ENCODE measurements at regions not wholly inside any gene's neighbourhood (a gene's known extent, or its start where the extent isn't known, plus 50 kb on each side); places are given as distances from the start of the nearest gene placed in this dataset.
A peak's percentile ranks its signal among the peaks of the same experiment; 100 is the strongest.
"Not testable (repeated sequence)": the region's sequence is repeated elsewhere in the genome, so short reads cannot be mapped to it uniquely, and the experiment has no call there.

- Mint-ChIP-seq H3K27me3 (no peaks in the 10 kb centered on the region), H3K27ac (no peak overlapping the region), H3K4me3 (no peak overlapping the region), H3K4me1 (no peaks in the 10 kb centered on the region), H3K36me3 (no peaks in the 10 kb centered on the region), H3K9me3 (peaks cover 0 to 3% (median 0%) of the 10 kb centered on the region in 7 donors)
- ATAC-seq (ENCODE audit: low read depth in 2 of 2) (no peak), DNase-seq (no peak)
Measured at GRCh38 chrX:125424536-125424935, 104.9 kb downstream of the TEX13C start.

GRCh38 chrX:125436855-125437254 is 117.2 kb downstream of the TEX13C start:
- DNase-seq (no peak), ATAC-seq (ENCODE audit: low read depth in 2 of 2) (no peak)
- Mint-ChIP-seq H3K4me1 (no peaks in the 10 kb centered on the region), H3K4me3 (no peak overlapping the region), H3K36me3 (no peaks in the 10 kb centered on the region), H3K9me3 (peaks cover 0 to 9% (median 0%) of the 10 kb centered on the region in 7 donors), H3K27ac (no peak overlapping the region), H3K27me3 (no peaks in the 10 kb centered on the region)

DNA sequence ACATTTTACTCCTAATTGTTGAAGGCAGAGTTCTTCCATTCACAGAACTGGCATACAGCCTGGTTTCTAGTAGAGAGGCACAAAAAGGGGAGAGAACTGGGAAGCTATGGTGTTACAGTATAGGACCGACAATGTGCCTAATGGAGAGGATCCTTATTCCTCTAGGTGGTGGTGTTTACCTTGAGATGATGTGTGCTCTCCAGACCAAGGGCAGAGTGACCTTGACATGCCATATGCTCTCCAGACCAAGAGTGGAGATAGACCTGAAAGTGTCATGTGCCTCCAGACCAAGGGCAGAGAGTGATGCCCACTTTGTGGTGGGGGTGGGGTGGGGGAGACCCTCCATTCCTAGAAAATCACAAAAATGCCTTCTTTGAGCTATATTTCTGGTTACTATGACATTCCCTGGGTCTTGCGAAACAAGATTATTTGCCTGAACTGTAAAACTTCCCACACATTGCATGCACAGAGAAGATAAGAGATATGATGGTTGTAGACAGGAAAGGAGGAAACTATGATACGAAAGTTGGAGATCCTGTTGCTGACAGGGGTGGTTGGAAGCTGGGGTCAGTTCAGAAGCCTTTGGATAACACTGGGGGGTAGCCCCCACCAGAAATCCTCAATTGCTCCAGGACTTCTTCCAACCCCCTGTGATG is 119.7 kb downstream of the TEX13C start:
- H3K27me3 Mint-ChIP-seq = no peaks in the 10 kb centered on the region
- H3K9me3 Mint-ChIP-seq = peaks cover 0 to 5% (median 0%) of the 10 kb centered on the region in 7 donors
- no peak for DNase-seq
- H3K4me3 Mint-ChIP-seq = no peak overlapping the region
- no peak for ATAC-seq (ENCODE audit: low read depth in 2 of 2)
- no peaks in the 10 kb centered on the region for H3K4me1 Mint-ChIP-seq
- no peaks in the 10 kb centered on the region for H3K36me3 Mint-ChIP-seq
- H3K27ac Mint-ChIP-seq = no peak overlapping the region

DNA sequence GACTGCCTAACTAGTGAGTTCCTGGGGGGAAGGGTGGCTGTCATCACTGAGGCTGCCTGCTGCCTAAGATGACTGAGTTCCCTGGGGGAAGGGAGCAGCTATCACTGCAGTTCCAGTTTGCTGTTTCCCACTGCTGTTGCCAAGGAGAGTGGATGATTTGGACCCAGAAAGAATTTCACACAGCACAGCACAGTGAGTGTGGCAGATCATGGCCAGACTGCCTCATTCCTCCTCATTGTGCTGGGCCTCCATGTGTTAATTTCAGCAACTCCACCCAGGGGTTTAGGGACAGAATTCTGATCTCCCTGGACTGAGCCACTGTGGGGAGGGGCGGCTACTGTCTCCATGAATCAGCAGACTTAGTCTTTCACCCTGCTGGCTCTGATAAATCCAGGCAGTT is 125.0 kb downstream of the TEX13C start:
- H3K9me3 Mint-ChIP-seq = peaks cover 0 to 18% (median 10%) of the 10 kb centered on the region in 7 donors
- no peak for DNase-seq
- no peaks in the 10 kb centered on the region for H3K27me3 Mint-ChIP-seq
- H3K36me3 Mint-ChIP-seq = no peaks in the 10 kb centered on the region
- no peak overlapping the region for H3K4me3 Mint-ChIP-seq
- no peak overlapping the region for H3K27ac Mint-ChIP-seq
- ATAC-seq (ENCODE audit: low read depth in 2 of 2) = no peak
- no peaks in the 10 kb centered on the region for H3K4me1 Mint-ChIP-seq

DNA sequence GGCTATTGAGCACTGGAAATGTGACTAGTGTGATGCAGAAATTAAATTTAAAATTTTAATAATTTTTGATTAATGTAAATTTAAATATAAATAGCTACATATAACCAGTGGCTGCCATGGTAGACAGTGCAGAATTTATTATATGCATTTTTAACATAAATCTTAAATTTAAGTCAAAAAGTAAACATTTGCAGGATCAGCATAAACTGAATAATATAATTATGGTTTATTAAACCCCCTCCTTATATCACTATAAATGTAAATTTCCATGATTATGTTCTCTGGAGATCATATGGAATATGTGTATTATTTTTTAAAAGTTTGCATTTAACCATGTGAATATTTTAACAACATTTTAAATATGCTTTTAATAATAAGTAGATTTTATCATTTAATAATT is 155.8 kb downstream of the TEX13C start:
- DNase-seq (no peak), ATAC-seq (ENCODE audit: low read depth in 2 of 2) (no peak)
- H3K9me3 Mint-ChIP-seq = peaks cover 0 to 1% (median 0%) of the 10 kb centered on the region in 7 donors
- H3K36me3 Mint-ChIP-seq = no peaks in the 10 kb centered on the region
- H3K4me3 Mint-ChIP-seq = no peak overlapping the region
- H3K27me3 Mint-ChIP-seq = no peaks in the 10 kb centered on the region
- no peak overlapping the region for H3K27ac Mint-ChIP-seq
- no peaks in the 10 kb centered on the region for H3K4me1 Mint-ChIP-seq

- H3K4me3 Mint-ChIP-seq = no peak overlapping the region
- peaks cover 0 to 4% (median 0%) of the 10 kb centered on the region in 7 donors for H3K9me3 Mint-ChIP-seq
- H3K27me3 Mint-ChIP-seq = no peaks in the 10 kb centered on the region
- DNase-seq (no peak), ATAC-seq (ENCODE audit: low read depth in 2 of 2) (no peak)
- no peaks in the 10 kb centered on the region for H3K36me3 Mint-ChIP-seq
- H3K4me1 Mint-ChIP-seq = no peaks in the 10 kb centered on the region
- peak overlapping the region in 1 of 6 donors; percentile 45 for H3K27ac Mint-ChIP-seq
Measured at GRCh38 chrX:125492439-125492838, 172.8 kb downstream of the TEX13C start.

GRCh38 chrX:125493004-125493403 is 173.3 kb downstream of the TEX13C start:
- not testable (repeated sequence) for H3K36me3 Mint-ChIP-seq; H3K4me1 Mint-ChIP-seq; H3K27ac Mint-ChIP-seq; ATAC-seq (ENCODE audit: low read depth in 2 of 2); DNase-seq; H3K27me3 Mint-ChIP-seq; H3K4me3 Mint-ChIP-seq; H3K9me3 Mint-ChIP-seq

GRCh38 chrX:125497667-125498066 is 178.0 kb downstream of the TEX13C start:
- Mint-ChIP-seq H3K9me3 (peaks cover 0 to 9% (median 6%) of the 10 kb centered on the region in 7 donors), H3K27ac (no peak overlapping the region), H3K4me3 (no peak overlapping the region), H3K36me3 (no peaks in the 10 kb centered on the region), H3K27me3 (no peaks in the 10 kb centered on the region), H3K4me1 (no peaks in the 10 kb centered on the region)
- ATAC-seq (ENCODE audit: low read depth in 2 of 2) (no peak), DNase-seq (no peak)

DNA sequence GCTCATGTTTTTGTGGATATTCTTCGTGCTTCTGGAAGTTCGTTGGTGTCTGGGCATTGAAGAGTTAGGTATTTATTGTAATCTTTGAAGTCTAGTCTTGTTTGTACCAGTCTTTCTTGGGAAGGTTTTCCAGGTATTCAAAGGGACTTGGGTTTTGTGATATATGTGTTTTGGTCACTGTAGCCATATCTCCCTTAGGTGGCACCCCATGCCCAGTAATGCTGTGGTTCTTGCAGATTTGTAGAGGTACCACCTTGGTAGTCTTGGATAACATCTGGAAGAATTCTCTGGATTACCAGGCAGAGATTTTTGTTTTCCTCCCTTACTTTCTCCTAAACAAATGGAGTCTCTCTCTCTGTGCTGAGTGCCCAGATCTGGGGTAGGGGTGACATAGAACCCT is 184.1 kb downstream of the TEX13C start:
- DNase-seq = no peak

DNA sequence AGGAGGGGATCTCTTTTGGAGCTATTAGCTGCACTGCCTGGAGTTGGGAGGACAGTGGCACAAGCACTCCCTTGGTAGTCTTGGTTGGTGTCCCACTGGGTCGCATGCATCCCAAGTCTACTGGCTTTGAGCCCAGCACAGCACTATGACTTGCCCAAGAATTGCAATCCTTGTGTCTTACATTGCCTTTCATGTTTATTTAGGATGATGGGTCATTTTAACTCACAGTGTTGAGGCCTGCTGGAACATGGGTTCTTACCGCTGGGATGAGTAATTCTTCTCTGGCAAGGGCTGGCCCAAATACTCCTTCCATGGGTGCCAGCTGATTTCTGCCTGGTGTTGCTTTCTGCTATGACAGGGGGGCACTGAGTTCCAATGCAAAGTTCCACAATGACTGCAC is 185.5 kb downstream of the TEX13C start:
- DNase-seq (no peak), ATAC-seq (ENCODE audit: low read depth in 2 of 2) (no peak)
- peaks cover 2 to 20% (median 8%) of the 10 kb centered on the region in 7 donors for H3K9me3 Mint-ChIP-seq
- H3K36me3 Mint-ChIP-seq = no peaks in the 10 kb centered on the region
- no peaks in the 10 kb centered on the region for H3K4me1 Mint-ChIP-seq
- peak overlapping the region in 1 of 8 donors; percentile 36 for H3K4me3 Mint-ChIP-seq
- H3K27me3 Mint-ChIP-seq = no peaks in the 10 kb centered on the region
- no peak overlapping the region for H3K27ac Mint-ChIP-seq

More for the DNA sequence above, 184.1 kb downstream of the TEX13C start:
- Mint-ChIP-seq H3K27me3 (no peaks in the 10 kb centered on the region), H3K9me3 (peaks cover 2 to 20% (median 8%) of the 10 kb centered on the region in 7 donors), H3K4me3 (no peak overlapping the region), H3K27ac (no peak overlapping the region), H3K4me1 (no peaks in the 10 kb centered on the region), H3K36me3 (no peaks in the 10 kb centered on the region)
- no peak for ATAC-seq (ENCODE audit: low read depth in 2 of 2)

DNA sequence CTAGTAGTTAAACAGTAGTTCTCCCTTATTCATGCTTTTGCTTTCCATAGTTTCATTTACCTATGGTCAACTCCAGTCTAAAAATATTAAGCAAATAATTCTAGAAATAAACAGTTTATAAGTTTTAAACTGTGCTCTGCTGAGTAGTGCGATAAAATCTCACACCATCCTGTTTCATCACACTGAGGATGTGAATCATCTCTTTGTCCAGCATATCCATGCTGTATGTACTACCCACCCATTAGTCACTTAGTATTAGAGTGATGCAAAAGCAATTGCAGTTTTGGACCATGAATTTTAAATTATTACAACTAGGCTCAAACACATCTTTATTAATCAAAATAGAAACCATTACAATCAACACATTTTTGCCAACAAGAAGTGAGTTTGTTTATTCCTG is 187.4 kb downstream of the TEX13C start:
- Mint-ChIP-seq H3K9me3 (peaks cover 2 to 16% (median 3%) of the 10 kb centered on the region in 7 donors), H3K27me3 (no peaks in the 10 kb centered on the region), H3K4me3 (no peak overlapping the region), H3K36me3 (no peaks in the 10 kb centered on the region), H3K27ac (no peak overlapping the region), H3K4me1 (no peaks in the 10 kb centered on the region)
- ATAC-seq (ENCODE audit: low read depth in 2 of 2) = no peak
- no peak for DNase-seq

GRCh38 chrX:125520029-125520428 is 200.4 kb downstream of the TEX13C start:
- no peak for DNase-seq
- Mint-ChIP-seq H3K36me3 (no peaks in the 10 kb centered on the region), H3K4me3 (no peak overlapping the region), H3K27me3 (no peaks in the 10 kb centered on the region), H3K4me1 (no peaks in the 10 kb centered on the region), H3K27ac (no peak overlapping the region), H3K9me3 (peaks cover 0 to 6% (median 0%) of the 10 kb centered on the region in 7 donors)
- ATAC-seq (ENCODE audit: low read depth in 2 of 2) = no peak

- Mint-ChIP-seq H3K27ac (no peak overlapping the region), H3K4me1 (no peaks in the 10 kb centered on the region), H3K36me3 (no peaks in the 10 kb centered on the region), H3K4me3 (no peak overlapping the region), H3K9me3 (peaks cover 0 to 10% (median 5%) of the 10 kb centered on the region in 7 donors), H3K27me3 (no peaks in the 10 kb centered on the region)
- ATAC-seq (ENCODE audit: low read depth in 2 of 2) (no peak), DNase-seq (no peak)
Measured at GRCh38 chrX:125522752-125523151, 203.1 kb downstream of the TEX13C start.

DNA sequence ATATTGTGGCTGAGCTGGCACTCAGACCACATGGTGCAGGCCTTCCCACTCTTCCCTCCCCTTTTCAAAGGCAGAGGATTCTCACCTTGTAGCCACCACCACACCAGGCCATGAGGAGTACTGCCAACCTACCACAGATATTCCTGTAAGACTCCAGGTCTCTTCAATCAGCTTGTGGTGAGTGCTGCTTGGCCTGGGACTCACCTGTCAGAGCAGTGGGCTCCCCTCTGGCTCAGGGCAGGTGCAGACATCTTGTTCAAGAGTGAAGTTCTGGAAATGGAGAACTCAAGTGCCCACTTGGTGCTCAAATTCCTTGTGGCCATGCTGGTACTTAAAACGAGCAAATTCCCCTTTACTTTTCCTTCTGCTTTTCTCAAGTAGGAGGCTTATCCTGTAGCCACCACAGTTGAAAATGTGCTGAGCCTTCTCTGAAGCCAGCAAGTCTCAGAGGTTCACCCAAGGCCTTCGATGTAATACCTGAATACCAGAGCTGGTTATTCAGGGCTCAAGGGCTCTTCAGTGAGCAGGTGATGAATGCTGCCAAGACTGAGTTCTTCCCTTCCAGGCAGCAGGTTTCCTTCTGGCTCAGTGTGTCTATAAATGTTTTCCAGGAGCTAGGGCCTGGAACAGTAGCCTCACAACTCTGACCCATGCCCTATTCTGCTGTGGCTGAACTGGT is 212.9 kb downstream of the TEX13C start:
- H3K9me3 Mint-ChIP-seq = peaks cover 0 to 6% (median 4%) of the 10 kb centered on the region in 7 donors
- H3K4me3 Mint-ChIP-seq = no peak overlapping the region
- ATAC-seq (ENCODE audit: low read depth in 2 of 2) (no peak), DNase-seq (no peak)
- H3K27me3 Mint-ChIP-seq = no peaks in the 10 kb centered on the region
- H3K4me1 Mint-ChIP-seq = no peaks in the 10 kb centered on the region
- no peaks in the 10 kb centered on the region for H3K36me3 Mint-ChIP-seq
- H3K27ac Mint-ChIP-seq = peak overlapping the region in 1 of 6 donors; percentile 47

Data from naive B cell (primary cell).